Panc1 (cell line): ENCODE measurements at regions not wholly inside any gene's neighbourhood (a gene's known extent, or its start where the extent isn't known, plus 50 kb on each side); places are given as distances from the start of the nearest gene placed in this dataset.

Experiments used
- ATAC-seq: fragments of 200-7000 bp; cut with Tn5 transposase; 2 replicates; pipeline ENCODE4 v1.9.1; 2020; ENCODE audit warnings: mild to moderate bottlenecking, moderate library complexity
- BruUV-seq: library from RNA; stranded (reverse); fragments of 400-500 nt; replicated peaks from 2 replicates; lab custom pipeline; 2021; lab: Mats Ljungman, UMichigan
- CTCF ChIA-PET: fragments of 300-600 bp; sonication (Branson Sonifier 250); formaldehyde crosslinking; loops from one replicate; lab custom pipeline; 2022; ENCODE audit warnings: antibody characterized with exemption; lab: Charles Lee
- POLR2A ChIA-PET: fragments of 300-600 bp; sonication (Branson Sonifier 250); formaldehyde crosslinking; loops from one replicate; lab custom pipeline; 2022; ENCODE audit warnings: antibody characterized with exemption; lab: Charles Lee
- DNase-seq: peaks from one replicate; pipeline ENCODE4 v3.0.0-alpha.2; 2010; ENCODE audit warnings: low read depth, low spot score
- H3K27ac ChIP-seq: 2 replicates; pipeline ENCODE4 v1.5.1; 2011; ENCODE audit warnings: mild to moderate bottlenecking, low read length, inconsistent platforms
- H3K27me3 ChIP-seq: fragments of 200-500 bp; sonication (Bioruptor generic); 2 replicates; pipeline ENCODE4 v1.6.0; 2014; ENCODE audit warnings: low read length, inconsistent platforms; ENCODE audit not compliant: control insufficient read depth, insufficient read depth
- H3K36me3 ChIP-seq: fragments of 200-500 bp; sonication (Bioruptor generic); 2 replicates; pipeline ENCODE4 v1.5.1; 2014; ENCODE audit warnings: inconsistent platforms, mild to moderate bottlenecking, low read length, moderate library complexity; ENCODE audit not compliant: control insufficient read depth, insufficient read depth
- H3K4me1 ChIP-seq: 2 replicates; pipeline ENCODE4 v1.5.1; 2011; ENCODE audit warnings: inconsistent platforms, mild to moderate bottlenecking, low read length, moderate library complexity; ENCODE audit not compliant: control insufficient read depth, insufficient read depth
- H3K4me3 ChIP-seq, 2 experiments: 2 replicates each; pipeline ENCODE4 v1.5.1; 2011 to 2012; ENCODE audit warnings: low read depth in 2 of 2, low read length in 2 of 2, mild to moderate bottlenecking in 2 of 2, inconsistent platforms in 1 of 2, moderate library complexity in 1 of 2
- H3K9me3 ChIP-seq: fragments of 200-500 bp; sonication (Bioruptor generic); 2 replicates; pipeline ENCODE4 v1.5.1; 2014; ENCODE audit warnings: low read depth, mild to moderate bottlenecking, inconsistent platforms, low read length, moderate library complexity; ENCODE audit not compliant: control insufficient read depth, insufficient read depth
- POLR2AphosphoS5 ChIP-seq: IDR thresholded peaks from 2 replicates; pipeline ENCODE4 v1.6.1; 2012; ENCODE audit warnings: mild to moderate bottlenecking, low read depth, low read length, moderate library complexity
- SIN3A ChIP-seq: IDR thresholded peaks from 2 replicates; pipeline ENCODE4 v1.6.1; 2012; ENCODE audit warnings: low read depth, mild to moderate bottlenecking, low read length, moderate library complexity, borderline replicate concordance; ENCODE audit not compliant: insufficient read depth
- TCF7L2 ChIP-seq: IDR thresholded peaks from 2 replicates; pipeline ENCODE4 v1.6.1; 2011; ENCODE audit warnings: mild to moderate bottlenecking, low read depth, low read length, inconsistent platforms
- in situ Hi-C: cut with HindIII; loops from 2 replicates; pipeline ENCODE4 v1.10.0; 2016; ENCODE audit warnings: low sequenced_read_pairs, low pct_unique_long_range_greater_than_20kb
- intact Hi-C: fragments of 100-400 bp; cut with micrococcal nuclease; formaldehyde crosslinking; loops from one replicate; pipeline ENCODE4 v1.10.0; 2022; ENCODE audit not compliant: unreplicated experiment
- TF ChIP-seq, protein P1 (sequence below): fragments of 450-650 bp; IDR thresholded peaks from 2 replicates; pipeline ENCODE4 v1.5.1; 2017; ENCODE audit warnings: mild to moderate bottlenecking
- TF ChIP-seq, protein P2 (sequence below), 2 experiments: IDR thresholded peaks; 2 replicates each; pipeline ENCODE4 v1.6.1; 2011 to 2012; ENCODE audit warnings: low read depth in 2 of 2, control low read depth in 1 of 2, low read length in 1 of 2, mild to moderate bottlenecking in 1 of 2, moderate library complexity in 1 of 2; ENCODE audit not compliant: insufficient read depth in 1 of 2

GRCh38 chr10:128568990-128569945, 443.0 kb upstream of the MKI67 start:
- in situ Hi-C loops = no loop called here
- TF ChIP-seq POLR2AphosphoS5 (no peak), TCF7L2 (no peak), SIN3A (no peak)
- TF ChIP-seq, protein P1, sequence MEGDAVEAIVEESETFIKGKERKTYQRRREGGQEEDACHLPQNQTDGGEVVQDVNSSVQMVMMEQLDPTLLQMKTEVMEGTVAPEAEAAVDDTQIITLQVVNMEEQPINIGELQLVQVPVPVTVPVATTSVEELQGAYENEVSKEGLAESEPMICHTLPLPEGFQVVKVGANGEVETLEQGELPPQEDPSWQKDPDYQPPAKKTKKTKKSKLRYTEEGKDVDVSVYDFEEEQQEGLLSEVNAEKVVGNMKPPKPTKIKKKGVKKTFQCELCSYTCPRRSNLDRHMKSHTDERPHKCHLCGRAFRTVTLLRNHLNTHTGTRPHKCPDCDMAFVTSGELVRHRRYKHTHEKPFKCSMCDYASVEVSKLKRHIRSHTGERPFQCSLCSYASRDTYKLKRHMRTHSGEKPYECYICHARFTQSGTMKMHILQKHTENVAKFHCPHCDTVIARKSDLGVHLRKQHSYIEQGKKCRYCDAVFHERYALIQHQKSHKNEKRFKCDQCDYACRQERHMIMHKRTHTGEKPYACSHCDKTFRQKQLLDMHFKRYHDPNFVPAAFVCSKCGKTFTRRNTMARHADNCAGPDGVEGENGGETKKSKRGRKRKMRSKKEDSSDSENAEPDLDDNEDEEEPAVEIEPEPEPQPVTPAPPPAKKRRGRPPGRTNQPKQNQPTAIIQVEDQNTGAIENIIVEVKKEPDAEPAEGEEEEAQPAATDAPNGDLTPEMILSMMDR = no peak
- TF ChIP-seq, protein P2, sequence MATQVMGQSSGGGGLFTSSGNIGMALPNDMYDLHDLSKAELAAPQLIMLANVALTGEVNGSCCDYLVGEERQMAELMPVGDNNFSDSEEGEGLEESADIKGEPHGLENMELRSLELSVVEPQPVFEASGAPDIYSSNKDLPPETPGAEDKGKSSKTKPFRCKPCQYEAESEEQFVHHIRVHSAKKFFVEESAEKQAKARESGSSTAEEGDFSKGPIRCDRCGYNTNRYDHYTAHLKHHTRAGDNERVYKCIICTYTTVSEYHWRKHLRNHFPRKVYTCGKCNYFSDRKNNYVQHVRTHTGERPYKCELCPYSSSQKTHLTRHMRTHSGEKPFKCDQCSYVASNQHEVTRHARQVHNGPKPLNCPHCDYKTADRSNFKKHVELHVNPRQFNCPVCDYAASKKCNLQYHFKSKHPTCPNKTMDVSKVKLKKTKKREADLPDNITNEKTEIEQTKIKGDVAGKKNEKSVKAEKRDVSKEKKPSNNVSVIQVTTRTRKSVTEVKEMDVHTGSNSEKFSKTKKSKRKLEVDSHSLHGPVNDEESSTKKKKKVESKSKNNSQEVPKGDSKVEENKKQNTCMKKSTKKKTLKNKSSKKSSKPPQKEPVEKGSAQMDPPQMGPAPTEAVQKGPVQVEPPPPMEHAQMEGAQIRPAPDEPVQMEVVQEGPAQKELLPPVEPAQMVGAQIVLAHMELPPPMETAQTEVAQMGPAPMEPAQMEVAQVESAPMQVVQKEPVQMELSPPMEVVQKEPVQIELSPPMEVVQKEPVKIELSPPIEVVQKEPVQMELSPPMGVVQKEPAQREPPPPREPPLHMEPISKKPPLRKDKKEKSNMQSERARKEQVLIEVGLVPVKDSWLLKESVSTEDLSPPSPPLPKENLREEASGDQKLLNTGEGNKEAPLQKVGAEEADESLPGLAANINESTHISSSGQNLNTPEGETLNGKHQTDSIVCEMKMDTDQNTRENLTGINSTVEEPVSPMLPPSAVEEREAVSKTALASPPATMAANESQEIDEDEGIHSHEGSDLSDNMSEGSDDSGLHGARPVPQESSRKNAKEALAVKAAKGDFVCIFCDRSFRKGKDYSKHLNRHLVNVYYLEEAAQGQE (IDR thresholded peaks at IDR 0.05; ENCODE audit: insufficient read depth in 1 of 2, low read depth in 2 of 2, low read length in 1 of 2) = no peak
- ChIA-PET CTCF (no interaction called here), POLR2A (no interaction called here)
- no peak overlapping the region for H3K27ac ChIP-seq
- H3K4me1 ChIP-seq = no peaks in the 10 kb centered on the region
- peaks cover 7% of the 10 kb centered on the region for H3K27me3 ChIP-seq
- ATAC-seq = no peak
- H3K9me3 ChIP-seq = no peaks in the 10 kb centered on the region
- BruUV-seq = no TSS peak
- no peak overlapping the region for H3K4me3 ChIP-seq
- no peaks in the 10 kb centered on the region for H3K36me3 ChIP-seq
- intact Hi-C loops = no loop called here
- no peak for DNase-seq

- H3K9me3 ChIP-seq = no peaks in the 10 kb centered on the region
- ATAC-seq (no peak), DNase-seq (no peak)
- ChIA-PET POLR2A (no interaction called here), CTCF (interaction anchor here (1.8 kb wide), 1 partner anchor 303 kb away, joined by 4 read pairs; no protein-coding TSS in a partner anchor)
- no peaks in the 10 kb centered on the region for H3K36me3 ChIP-seq
- peaks cover 7% of the 10 kb centered on the region for H3K27me3 ChIP-seq
- in situ Hi-C loops (no loop called here), intact Hi-C loops (no loop called here)
- TF ChIP-seq POLR2AphosphoS5 (no peak), SIN3A (no peak), TCF7L2 (no peak)
- TF ChIP-seq, protein P2 (IDR thresholded peaks at IDR 0.05; ENCODE audit: insufficient read depth in 1 of 2, low read depth in 2 of 2, low read length in 1 of 2) = no peak
- TF ChIP-seq, protein P1 = no peak
- no peaks in the 10 kb centered on the region for H3K4me1 ChIP-seq
- no peak overlapping the region for H3K27ac ChIP-seq
- H3K4me3 ChIP-seq = no peak overlapping the region
- BruUV-seq = no TSS peak
Measured at GRCh38 chr10:128570319-128570995, 444.2 kb upstream of the MKI67 start.
